ENCODE measurements at regions not wholly inside any gene's neighbourhood (a gene's known extent, or its start where the extent isn't known, plus 50 kb on each side); places are given as distances from the start of the nearest gene placed in this dataset.

DNA sequence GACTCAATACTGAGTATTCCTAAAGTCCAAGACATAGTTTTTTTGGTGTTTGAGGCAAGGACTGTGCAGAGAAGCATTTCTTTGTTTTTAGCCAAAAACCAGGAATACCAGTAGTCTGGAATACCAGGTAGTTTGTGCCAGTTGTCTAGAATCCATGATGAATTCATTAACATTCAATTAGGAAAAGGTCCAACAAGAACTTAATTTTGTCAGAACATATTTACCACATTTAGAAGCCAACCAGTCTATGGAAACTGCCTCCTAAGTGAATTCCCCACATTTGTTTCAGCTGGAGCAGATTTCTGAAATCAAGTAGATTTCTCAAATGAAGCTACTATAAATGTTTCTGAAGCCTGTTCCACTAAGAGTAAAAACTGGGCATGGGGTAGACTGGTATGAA, 1584.8 kb upstream of the ADGRL3 start:
- Histone ChIP-seq H3K9me3 (ENCODE audit: insufficient read depth, low read depth, low read length) (no peaks in the 10 kb centered on the region), H3K27ac (ENCODE audit: low read depth, low read length) (no peak overlapping the region), H3K36me3 (ENCODE audit: insufficient read depth, low read length) (no peaks in the 10 kb centered on the region), H3K4me3 (ENCODE audit: low read length) (no peak overlapping the region), H3K4me1 (ENCODE audit: insufficient read depth, low read length) (0 out of 2 replicates have a peak, but pooled peaks cover 2% of the 10 kb centered on the region), H3K9ac (ENCODE audit: low read depth, low read length) (no peak overlapping the region), H3K27me3 (ENCODE audit: insufficient read depth, low read length) (no peaks in the 10 kb centered on the region)

DNA sequence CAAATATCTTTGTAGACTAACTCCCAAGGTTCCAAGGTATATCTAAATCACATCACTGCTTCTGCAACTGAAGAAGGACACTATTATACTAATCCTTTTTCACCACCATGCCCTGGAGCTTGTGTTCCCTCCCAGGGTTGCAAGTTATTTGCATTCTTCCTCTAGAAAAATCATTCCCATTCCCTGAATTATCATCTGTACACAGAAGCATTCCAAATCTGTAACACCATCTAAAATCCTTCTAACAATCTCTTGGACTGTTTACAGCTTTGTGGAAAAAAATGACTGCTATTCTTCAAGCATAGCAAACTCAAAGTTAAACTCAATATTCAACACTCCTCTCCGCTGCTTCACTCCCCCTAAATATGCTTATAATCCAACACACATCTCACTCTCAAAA, 1570.8 kb upstream of the ADGRL3 start:
- Histone ChIP-seq H3K4me1 (ENCODE audit: insufficient read depth, low read length) (no peaks in the 10 kb centered on the region), H3K36me3 (ENCODE audit: insufficient read depth, low read length) (no peaks in the 10 kb centered on the region), H3K27ac (ENCODE audit: low read depth, low read length) (no peak overlapping the region), H3K4me3 (ENCODE audit: low read length) (no peak overlapping the region), H3K9ac (ENCODE audit: low read depth, low read length) (no peak overlapping the region), H3K9me3 (ENCODE audit: insufficient read depth, low read depth, low read length) (no peaks in the 10 kb centered on the region), H3K27me3 (ENCODE audit: insufficient read depth, low read length) (no peaks in the 10 kb centered on the region)
- 96% methylated on average over 1 of the region's 1 CpG for WGBS

DNA sequence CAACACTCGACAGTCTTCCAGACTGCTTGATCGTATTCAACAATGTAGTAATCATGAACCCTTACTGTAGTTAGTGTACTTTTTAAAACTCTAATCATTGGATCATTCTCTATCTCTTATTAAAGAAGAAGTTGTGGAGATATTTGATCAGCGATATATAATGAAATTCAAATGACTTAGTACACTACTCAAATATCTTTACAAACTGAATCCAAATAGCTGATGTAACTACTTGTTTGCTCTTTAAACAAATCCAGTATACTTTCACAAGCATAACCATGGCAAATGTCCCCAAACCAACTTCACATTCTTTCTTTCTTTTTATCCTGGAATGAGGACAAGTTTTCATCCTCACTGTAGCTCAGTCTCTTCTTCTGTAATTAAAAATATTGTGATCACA, 1569.9 kb upstream of the ADGRL3 start:
- Histone ChIP-seq H3K4me1 (ENCODE audit: insufficient read depth, low read length) (no peaks in the 10 kb centered on the region), H3K9ac (ENCODE audit: low read depth, low read length) (no peak overlapping the region), H3K4me3 (ENCODE audit: low read length) (no peak overlapping the region), H3K9me3 (ENCODE audit: insufficient read depth, low read depth, low read length) (no peaks in the 10 kb centered on the region), H3K27me3 (ENCODE audit: insufficient read depth, low read length) (no peaks in the 10 kb centered on the region), H3K36me3 (ENCODE audit: insufficient read depth, low read length) (no peaks in the 10 kb centered on the region), H3K27ac (ENCODE audit: low read depth, low read length) (no peak overlapping the region)
- WGBS: no CpG with 5 or more reads among the region's 3 CpGs

DNA sequence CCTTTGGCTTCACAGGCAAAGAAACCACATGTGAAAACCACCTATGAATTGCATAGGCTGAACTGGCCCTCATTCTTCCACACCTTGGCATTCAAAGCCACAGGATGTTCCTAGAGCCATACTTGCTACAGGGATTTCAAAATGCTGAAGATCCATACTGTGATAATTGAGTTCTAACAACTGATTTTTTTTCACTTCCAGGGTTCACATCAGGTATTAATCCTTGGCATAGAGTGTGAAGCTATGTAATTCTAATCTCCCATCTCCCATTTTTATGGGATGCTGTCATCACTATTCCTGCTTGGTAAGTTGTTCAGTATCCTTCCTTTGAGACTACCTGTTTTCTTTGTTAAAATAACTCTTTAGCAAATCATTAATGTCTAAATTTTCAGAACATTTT, 1569.2 kb upstream of the ADGRL3 start:
- Histone ChIP-seq H3K4me3 (ENCODE audit: low read length) (no peak overlapping the region), H3K4me1 (ENCODE audit: insufficient read depth, low read length) (no peaks in the 10 kb centered on the region), H3K36me3 (ENCODE audit: insufficient read depth, low read length) (no peaks in the 10 kb centered on the region), H3K27ac (ENCODE audit: low read depth, low read length) (no peak overlapping the region), H3K9me3 (ENCODE audit: insufficient read depth, low read depth, low read length) (no peaks in the 10 kb centered on the region), H3K9ac (ENCODE audit: low read depth, low read length) (no peak overlapping the region), H3K27me3 (ENCODE audit: insufficient read depth, low read length) (no peaks in the 10 kb centered on the region)

DNA sequence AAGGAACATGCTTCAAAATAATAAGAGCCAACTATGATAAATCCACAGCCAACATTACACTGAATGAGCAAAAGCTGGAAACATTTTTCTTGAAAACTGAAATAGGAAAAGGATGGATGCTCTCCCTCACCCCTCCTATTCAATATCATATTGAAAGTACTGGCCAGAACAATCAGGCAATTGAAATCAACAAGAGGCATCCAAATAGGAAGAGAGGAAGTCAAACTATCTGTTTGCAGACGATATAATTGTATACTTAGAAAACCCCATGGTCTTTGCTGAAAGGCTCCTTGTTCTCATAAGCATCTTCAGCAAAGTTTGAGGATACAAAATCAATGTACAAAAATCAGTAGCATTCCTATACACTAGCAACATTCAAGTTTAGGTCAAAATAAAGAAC, 1562.5 kb upstream of the ADGRL3 start:
- no peak overlapping the region for H3K9ac ChIP-seq (ENCODE audit: low read depth, low read length)
- H3K36me3 ChIP-seq (ENCODE audit: insufficient read depth, low read length): no peaks in the 10 kb centered on the region
- H3K9me3 ChIP-seq (ENCODE audit: insufficient read depth, low read depth, low read length): 0 out of 2 replicates have a peak, but pooled peaks cover 4% of the 10 kb centered on the region
- H3K4me1 ChIP-seq (ENCODE audit: insufficient read depth, low read length): no peaks in the 10 kb centered on the region
- no peaks in the 10 kb centered on the region for H3K27me3 ChIP-seq (ENCODE audit: insufficient read depth, low read length)
- no peak overlapping the region for H3K27ac ChIP-seq (ENCODE audit: low read depth, low read length)
- WGBS: 93% methylated on average over 1 of the region's 1 CpG
- no peak overlapping the region for H3K4me3 ChIP-seq (ENCODE audit: low read length)

DNA sequence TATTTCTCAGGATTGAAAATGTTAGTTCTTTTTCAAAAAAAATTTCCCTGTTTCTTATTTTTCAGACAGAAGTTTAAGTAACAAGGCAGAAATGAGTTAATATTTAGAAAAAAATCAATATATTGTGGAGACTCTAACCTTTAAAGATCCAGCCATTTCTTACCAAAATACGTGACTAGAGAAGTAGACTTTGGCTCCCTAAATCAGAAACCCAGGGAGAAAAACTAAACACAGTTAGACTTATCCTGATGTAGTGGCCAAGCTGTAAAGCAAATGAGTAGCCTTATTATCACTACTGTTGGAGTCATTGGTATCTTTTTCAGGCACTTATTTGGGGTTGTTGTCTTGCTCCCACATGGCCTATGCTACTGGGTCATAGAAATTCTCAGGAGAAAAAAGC, 1556.4 kb upstream of the ADGRL3 start:
- no peak overlapping the region for H3K27ac ChIP-seq (ENCODE audit: low read depth, low read length)
- 100% methylated on average over 1 of the region's 1 CpG for WGBS

DNA sequence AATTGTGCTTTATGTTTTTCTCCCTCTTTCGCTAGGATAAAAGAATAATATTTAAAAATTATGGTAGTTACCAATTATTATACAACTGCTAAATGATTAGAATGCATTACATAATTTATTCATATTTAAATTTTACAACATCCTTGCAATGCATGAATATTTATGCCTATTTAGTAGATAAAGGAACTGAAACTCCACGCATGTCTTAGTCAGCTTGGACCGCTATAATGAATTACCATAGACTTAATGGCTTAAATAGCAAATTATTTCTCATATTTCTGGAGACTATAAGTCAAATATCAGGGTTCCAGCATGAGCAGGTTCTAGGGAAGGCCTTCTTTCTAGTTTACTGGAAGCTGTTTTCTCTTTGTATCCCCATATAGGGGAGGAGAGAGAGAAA, 1555.4 kb upstream of the ADGRL3 start:
- no peak overlapping the region for H3K27ac ChIP-seq (ENCODE audit: low read depth, low read length)
- no peak overlapping the region for H3K4me3 ChIP-seq (ENCODE audit: low read length)
- no peaks in the 10 kb centered on the region for H3K36me3 ChIP-seq (ENCODE audit: insufficient read depth, low read length)
- no peak overlapping the region for H3K9ac ChIP-seq (ENCODE audit: low read depth, low read length)
- WGBS: no CpG with 5 or more reads among the region's 3 CpGs
- no peaks in the 10 kb centered on the region for H3K4me1 ChIP-seq (ENCODE audit: insufficient read depth, low read length)
- H3K9me3 ChIP-seq (ENCODE audit: insufficient read depth, low read depth, low read length): no peaks in the 10 kb centered on the region
- H3K27me3 ChIP-seq (ENCODE audit: insufficient read depth, low read length): no peaks in the 10 kb centered on the region

More for the DNA sequence above, 1556.4 kb upstream of the ADGRL3 start:
- Histone ChIP-seq H3K4me3 (ENCODE audit: low read length) (no peak overlapping the region), H3K9me3 (ENCODE audit: insufficient read depth, low read depth, low read length) (0 out of 2 replicates have a peak, but pooled peaks cover 4% of the 10 kb centered on the region), H3K36me3 (ENCODE audit: insufficient read depth, low read length) (no peaks in the 10 kb centered on the region), H3K27me3 (ENCODE audit: insufficient read depth, low read length) (no peaks in the 10 kb centered on the region), H3K4me1 (ENCODE audit: insufficient read depth, low read length) (no peaks in the 10 kb centered on the region), H3K9ac (ENCODE audit: low read depth, low read length) (no peak overlapping the region)

DNA sequence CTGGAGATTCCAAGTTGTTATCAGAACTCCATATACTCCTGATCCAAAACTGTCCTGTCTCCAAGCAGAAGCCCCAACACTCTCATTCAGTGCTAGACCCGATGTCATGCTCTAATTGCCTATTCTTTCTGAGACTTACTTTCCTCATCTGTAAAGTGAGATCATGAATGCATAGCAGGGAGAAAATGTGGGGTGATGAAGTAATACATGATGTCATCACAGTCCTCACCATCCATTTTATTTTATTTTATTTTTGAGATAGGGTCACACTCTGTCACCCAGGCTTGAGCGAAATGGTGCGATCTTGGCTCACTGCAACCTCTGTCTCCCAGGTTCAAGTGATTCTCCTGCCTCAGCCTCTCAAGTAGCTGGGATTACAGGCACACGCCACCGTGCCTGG, 1554.0 kb upstream of the ADGRL3 start:
- no peaks in the 10 kb centered on the region for H3K27me3 ChIP-seq (ENCODE audit: insufficient read depth, low read length)
- no peaks in the 10 kb centered on the region for H3K4me1 ChIP-seq (ENCODE audit: insufficient read depth, low read length)
- H3K36me3 ChIP-seq (ENCODE audit: insufficient read depth, low read length): no peaks in the 10 kb centered on the region
- H3K9me3 ChIP-seq (ENCODE audit: insufficient read depth, low read depth, low read length): no peaks in the 10 kb centered on the region
- no peak overlapping the region for H3K9ac ChIP-seq (ENCODE audit: low read depth, low read length)
- H3K27ac ChIP-seq (ENCODE audit: low read depth, low read length): no peak overlapping the region
- 100% methylated on average over 5 of the region's 5 CpGs for WGBS
- H3K4me3 ChIP-seq (ENCODE audit: low read length): no peak overlapping the region

DNA sequence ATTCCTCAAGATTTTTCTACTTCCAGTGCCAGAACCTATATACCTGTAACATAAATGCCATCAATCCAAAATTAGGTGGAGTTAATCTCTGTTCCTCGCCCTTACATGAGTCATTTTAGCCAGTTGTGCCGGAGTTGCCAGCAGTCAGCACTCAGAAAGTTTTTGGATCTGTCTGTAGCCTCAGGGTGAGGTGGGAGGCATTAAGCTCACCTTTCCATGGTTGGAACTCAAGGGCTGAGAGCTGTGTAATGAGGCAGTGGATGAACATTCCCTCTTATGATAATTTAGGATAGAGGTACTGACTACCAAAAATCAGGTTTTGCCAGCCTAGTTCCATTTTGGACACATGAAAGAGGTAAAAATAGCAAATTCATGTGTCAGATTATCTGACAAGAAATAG, 1553.1 kb upstream of the ADGRL3 start:
- WGBS: 93% methylated on average over 2 of the region's 2 CpGs
- Histone ChIP-seq H3K4me1 (ENCODE audit: insufficient read depth, low read length) (no peaks in the 10 kb centered on the region), H3K9me3 (ENCODE audit: insufficient read depth, low read depth, low read length) (no peaks in the 10 kb centered on the region), H3K9ac (ENCODE audit: low read depth, low read length) (no peak overlapping the region), H3K27ac (ENCODE audit: low read depth, low read length) (no peak overlapping the region), H3K27me3 (ENCODE audit: insufficient read depth, low read length) (no peaks in the 10 kb centered on the region), H3K36me3 (ENCODE audit: insufficient read depth, low read length) (no peaks in the 10 kb centered on the region), H3K4me3 (ENCODE audit: low read length) (no peak overlapping the region)

DNA sequence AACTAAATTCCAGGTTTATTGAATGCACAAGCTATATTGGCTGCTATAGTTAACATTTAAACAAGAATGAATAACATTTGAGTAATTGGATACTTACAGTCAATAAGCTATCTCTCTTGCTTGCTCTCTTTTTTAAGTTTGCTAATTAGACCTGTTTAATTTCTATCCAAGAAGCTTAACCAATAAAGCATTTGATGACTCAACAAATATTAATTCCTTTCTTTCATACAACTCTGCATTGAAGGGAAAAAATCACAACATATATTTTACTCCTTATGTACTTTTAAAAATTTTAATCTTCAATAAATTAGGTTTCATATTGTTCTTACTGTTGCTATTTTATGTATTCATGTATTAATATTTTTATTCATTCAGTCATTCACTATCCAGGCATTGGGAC, 1552.6 kb upstream of the ADGRL3 start:
- H3K4me3 ChIP-seq (ENCODE audit: low read length): no peak overlapping the region
- H3K4me1 ChIP-seq (ENCODE audit: insufficient read depth, low read length): no peaks in the 10 kb centered on the region
- H3K27ac ChIP-seq (ENCODE audit: low read depth, low read length): no peak overlapping the region
- H3K36me3 ChIP-seq (ENCODE audit: insufficient read depth, low read length): no peaks in the 10 kb centered on the region
- H3K9ac ChIP-seq (ENCODE audit: low read depth, low read length): no peak overlapping the region
- H3K9me3 ChIP-seq (ENCODE audit: insufficient read depth, low read depth, low read length): no peaks in the 10 kb centered on the region
- no peaks in the 10 kb centered on the region for H3K27me3 ChIP-seq (ENCODE audit: insufficient read depth, low read length)

DNA sequence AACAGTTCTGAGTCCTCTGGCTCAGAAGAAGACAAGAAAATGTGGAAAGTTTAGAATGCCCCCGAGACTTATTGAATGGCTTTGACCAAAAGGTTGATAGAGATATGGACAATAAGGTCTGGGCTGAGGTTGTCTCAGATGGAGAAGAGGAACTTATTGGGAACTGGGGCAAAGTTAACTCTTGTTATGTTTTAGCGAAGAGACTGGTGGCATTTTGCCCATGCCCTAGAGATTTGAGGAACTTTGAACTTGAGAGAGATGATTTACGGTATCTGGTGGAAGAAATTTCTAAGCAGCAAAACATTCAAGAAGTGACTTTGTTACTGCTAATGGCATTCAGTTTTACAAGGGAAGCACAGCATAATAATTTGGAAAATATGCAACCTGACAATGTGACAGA, 1549.3 kb upstream of the ADGRL3 start:
- Histone ChIP-seq H3K27me3 (ENCODE audit: insufficient read depth, low read length) (no peaks in the 10 kb centered on the region), H3K9ac (ENCODE audit: low read depth, low read length) (no peak overlapping the region), H3K27ac (ENCODE audit: low read depth, low read length) (no peak overlapping the region), H3K4me3 (ENCODE audit: low read length) (no peak overlapping the region), H3K36me3 (ENCODE audit: insufficient read depth, low read length) (no peaks in the 10 kb centered on the region), H3K9me3 (ENCODE audit: insufficient read depth, low read depth, low read length) (peaks cover 11% of the 10 kb centered on the region), H3K4me1 (ENCODE audit: insufficient read depth, low read length) (no peaks in the 10 kb centered on the region)
- WGBS: 94% methylated on average over 3 of the region's 3 CpGs

DNA sequence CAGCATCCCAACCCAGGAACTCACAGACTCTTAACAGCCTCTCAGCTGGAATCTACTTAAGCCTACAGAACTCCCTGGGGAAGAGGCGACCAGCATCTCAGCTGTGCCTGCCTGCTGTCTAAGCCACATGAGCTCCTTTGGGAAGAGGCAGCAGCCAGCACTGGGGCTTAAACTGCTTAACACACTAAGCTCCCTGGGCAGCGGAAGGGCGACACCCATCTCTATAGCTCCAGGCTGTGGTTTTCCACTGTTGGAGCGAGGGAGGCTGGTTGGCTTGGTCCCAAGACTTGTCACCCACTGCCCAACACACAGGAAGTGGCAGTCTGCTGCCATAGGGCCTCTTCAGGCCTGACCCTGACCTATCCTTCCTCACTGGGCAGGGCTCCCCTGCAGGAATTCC, 1544.1 kb upstream of the ADGRL3 start:
- no peak overlapping the region for H3K4me3 ChIP-seq (ENCODE audit: low read length)
- WGBS: 94% methylated on average over 4 of the region's 4 CpGs
- no peak overlapping the region for H3K27ac ChIP-seq (ENCODE audit: low read depth, low read length)
- H3K9me3 ChIP-seq (ENCODE audit: insufficient read depth, low read depth, low read length): peaks cover 11% of the 10 kb centered on the region
- H3K27me3 ChIP-seq (ENCODE audit: insufficient read depth, low read length): no peaks in the 10 kb centered on the region
- no peaks in the 10 kb centered on the region for H3K4me1 ChIP-seq (ENCODE audit: insufficient read depth, low read length)
- H3K36me3 ChIP-seq (ENCODE audit: insufficient read depth, low read length): no peaks in the 10 kb centered on the region
- no peak overlapping the region for H3K9ac ChIP-seq (ENCODE audit: low read depth, low read length)

All from HUES64 (cell line).